G401 (cell line): ENCODE measurements at regions not wholly inside any gene's neighbourhood (a gene's known extent, or its start where the extent isn't known, plus 50 kb on each side); places are given as distances from the start of the nearest gene placed in this dataset.
"Not testable (repeated sequence)": the region's sequence is repeated elsewhere in the genome, so short reads cannot be mapped to it uniquely, and the experiment has no call there.

ENCODE experiments used
- DNase-seq: peaks from one replicate; pipeline ENCODE4 v3.0.0-alpha.2; 2015; ENCODE audit warnings: low spot score
- in situ Hi-C: cut with HindIII; loops from 2 replicates; pipeline ENCODE4 v1.10.0; 2016; ENCODE audit warnings: low sequenced_read_pairs, mixed read lengths

DNA sequence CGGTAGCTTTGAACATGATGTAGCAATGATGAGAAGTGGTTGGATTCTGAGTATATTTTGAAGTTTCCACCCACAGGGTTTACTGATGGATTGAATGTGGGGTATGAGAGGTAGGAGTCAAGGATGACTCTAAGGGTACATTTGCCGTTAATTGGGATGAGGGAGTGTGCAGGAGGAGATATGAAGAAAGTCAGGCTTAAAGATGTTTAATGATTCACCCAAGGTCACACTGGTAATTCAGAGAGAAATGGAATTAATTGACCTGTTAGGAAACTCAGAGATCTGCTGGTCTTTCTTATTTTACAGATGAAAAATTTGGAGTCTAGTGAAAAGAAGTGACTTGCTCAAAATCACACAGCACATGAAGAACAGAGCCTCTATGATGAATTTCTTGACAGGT is 390.7 kb downstream of the GBA3 start:
- DNase-seq: no peak
- in situ Hi-C loops: no loop called here

DNA sequence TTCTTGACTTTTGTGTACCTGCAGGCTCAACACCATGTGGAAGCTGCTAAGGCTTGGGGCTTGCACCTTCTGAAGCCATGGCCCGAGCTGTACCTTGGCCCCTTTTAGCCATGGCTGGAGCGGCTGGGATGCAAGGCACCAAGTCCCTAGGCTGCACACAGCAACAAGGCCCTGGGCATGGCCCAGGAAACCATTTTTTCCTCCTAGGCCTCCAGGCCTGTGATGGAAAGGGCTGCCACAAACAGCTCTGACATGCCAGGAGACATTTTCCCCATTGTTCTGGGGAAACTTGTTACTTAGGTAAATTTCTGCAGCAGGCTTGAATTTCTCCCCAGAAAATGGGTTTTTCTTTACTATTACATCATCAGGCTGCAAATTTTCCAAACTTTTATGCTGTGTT is 387.4 kb downstream of the GBA3 start:
- DNase-seq, in situ Hi-C loops: not testable (repeated sequence)

DNA sequence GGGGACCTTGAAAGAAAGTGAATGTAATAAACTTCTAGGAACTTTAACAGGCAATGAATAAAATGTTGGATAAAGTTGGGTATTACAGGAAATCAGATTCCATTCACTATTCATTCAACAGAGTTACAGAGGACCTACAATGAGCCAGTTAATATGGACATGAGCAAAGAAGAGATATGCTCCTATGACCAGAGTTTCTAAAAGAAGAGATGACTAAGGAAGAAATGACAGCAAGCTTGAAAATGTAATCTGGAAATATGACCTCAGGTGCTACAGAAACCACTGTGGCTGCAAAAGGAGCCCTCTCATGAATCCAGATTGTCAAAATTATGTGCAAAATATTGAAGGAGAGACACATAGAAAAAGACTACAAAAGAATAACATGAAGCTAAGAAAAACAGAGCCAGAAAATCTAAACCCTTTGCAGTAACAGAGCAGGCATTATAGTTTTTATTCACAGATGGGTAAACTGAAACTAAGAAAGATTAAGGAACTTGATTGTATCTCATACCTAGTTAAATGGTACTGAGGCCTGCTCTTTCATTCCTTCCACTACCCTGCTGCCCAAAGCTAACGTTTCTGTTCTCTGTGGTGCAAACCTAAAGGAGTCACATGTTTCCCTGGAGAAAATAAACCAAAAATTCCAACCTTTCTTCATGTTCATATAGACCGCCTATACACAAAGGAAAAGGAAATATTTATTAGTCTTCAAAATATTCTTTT is 378.3 kb downstream of the GBA3 start:
- DNase-seq: no peak
- in situ Hi-C loops: no loop called here

DNA sequence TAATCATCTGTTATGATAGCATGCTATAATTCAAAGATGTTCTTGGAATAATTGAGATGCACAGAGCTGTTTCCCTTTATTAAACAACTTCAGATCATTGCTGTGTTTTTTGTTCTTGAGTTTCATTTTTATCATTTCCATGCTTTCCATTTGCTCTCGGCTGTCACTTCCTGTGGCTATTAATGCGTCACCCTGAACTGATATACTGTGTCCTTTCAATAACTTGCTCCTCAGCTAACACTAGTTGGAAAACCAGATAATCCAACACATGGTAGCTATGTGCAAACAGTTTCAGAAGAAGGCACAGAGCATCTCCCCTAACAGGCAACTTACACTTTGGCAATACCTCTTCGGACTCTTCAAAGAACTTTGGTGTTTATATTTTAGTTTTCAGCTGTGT is 376.0 kb downstream of the GBA3 start:
- no peak for DNase-seq
- in situ Hi-C loops: no loop called here

DNA sequence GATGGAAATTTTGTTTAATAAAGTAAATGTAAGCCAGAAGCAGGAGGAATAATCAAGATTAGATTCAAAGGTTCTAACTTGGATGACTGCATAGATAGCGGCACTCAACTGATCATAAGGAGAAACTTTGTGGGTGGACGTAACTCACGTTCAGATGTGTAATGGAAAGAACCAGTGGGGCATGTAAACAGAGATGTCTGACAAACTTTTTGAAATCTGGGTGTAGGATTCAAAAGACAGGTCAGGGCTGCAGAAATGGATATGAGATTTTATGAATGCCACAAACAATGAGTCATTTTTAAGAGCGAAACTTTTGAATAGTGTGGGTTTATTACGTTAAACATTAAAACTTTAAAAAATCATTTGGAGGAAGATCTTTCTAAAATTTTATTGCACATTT is 375.6 kb downstream of the GBA3 start:
- no peak for DNase-seq
- in situ Hi-C loops: no loop called here

DNA sequence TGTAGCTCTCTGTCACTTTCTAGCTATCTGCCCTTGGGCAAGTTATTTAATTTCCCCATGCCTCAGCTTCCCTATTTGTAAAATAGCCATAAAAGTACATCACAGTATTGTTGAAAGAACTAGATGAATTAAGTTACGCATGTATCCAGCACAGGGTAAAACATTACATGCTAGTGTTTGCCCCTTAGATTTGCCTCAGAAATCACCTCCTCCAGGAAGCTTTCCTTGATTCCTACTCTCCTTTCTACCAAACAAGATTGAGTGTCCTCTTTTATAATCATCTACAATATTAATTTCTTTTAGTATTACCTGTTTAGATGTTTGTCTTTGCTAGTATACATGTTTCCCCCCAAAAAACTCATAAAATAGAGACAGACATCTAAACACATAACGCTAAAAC is 369.5 kb downstream of the GBA3 start:
- DNase-seq: no peak
- in situ Hi-C loops: no loop called here

DNA sequence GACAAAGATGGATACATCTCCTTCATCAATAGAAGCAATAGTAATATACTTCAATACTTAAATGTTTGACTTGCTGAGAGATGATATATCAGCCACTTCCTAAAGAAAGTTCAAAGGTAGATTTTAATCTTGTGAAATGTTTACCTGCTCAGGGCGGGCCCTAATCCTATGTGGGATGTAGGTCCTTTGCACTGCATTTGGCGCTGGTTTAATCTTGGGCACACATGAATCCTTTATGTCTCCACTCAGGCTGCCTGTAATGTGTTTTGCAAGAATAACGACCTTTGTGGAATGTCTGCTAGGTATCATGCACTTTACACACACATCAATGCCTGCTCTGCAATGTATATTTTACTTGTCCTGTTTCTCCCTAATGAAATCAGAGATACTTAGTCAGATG is 368.7 kb downstream of the GBA3 start:
- in situ Hi-C loops: no loop called here
- DNase-seq: no peak

DNA sequence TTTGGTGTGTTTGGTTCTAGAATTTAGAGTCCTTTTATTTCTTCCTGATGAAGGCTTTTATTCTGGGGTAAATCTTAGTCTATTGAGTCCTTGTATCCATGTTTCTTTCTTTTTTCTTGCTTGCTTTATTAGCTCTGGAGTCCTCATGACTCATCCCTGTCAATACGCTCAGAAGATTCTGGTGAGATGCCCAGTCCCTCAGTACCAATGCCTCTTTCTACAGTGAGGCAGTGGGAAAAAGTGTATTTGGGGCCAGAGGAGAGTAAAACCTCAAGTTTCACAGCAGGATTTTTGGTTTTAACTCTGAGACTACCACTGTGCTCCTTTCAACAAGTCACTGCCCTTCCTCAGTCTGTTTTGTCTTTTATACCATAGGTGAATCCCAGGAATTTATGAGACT is 368.0 kb downstream of the GBA3 start:
- in situ Hi-C loops: no loop called here
- no peak for DNase-seq

DNA sequence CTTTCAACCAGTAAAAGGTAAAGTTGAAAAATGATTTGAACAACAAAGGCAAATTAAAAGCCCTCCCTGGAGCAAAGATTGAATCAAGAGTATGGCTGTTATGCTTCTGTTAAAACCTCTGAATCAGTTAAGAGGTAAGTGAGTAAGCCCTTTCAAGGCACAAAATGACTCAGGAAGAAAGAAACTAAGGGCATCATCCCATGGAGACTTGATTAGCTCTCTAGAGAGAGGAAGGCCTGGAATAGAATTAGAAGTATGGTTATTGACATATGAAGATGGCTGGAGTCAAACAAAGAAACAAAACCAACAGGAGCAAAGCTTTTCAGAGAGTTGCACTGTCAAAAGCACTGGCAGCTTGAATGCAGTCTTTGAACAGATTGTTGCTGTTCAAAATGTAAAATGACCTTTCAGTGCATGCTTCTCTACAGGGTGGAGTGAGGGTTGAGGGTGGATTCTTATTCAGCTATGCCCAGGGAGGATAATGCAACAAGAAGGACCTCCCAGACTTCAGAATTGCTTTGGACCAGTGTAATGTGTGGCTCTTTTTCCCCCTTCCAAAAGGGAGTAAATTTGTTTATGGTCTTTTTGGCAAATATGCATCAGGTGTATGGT is 365.5 kb downstream of the GBA3 start:
- no peak for DNase-seq
- in situ Hi-C loops: no loop called here

DNA sequence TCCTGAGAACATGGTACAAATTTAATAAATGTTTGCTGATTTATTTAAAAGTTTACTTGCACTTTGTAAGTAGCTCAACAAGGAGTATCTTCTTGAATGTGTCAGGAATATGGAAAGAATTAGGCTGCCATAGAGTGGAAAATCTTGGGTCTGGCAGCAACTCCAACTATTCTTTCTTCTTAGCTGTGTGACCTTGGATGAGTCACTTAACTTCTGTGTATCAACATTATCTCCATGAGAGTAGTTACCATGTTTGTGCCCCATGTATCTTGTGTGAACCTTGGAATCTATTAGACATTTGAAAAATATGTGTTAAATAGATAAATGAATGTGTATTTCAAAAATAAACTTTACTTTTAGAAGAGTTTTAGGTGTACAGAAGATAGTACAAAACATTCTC is 348.8 kb downstream of the GBA3 start:
- DNase-seq: no peak
- in situ Hi-C loops: no loop called here

DNA sequence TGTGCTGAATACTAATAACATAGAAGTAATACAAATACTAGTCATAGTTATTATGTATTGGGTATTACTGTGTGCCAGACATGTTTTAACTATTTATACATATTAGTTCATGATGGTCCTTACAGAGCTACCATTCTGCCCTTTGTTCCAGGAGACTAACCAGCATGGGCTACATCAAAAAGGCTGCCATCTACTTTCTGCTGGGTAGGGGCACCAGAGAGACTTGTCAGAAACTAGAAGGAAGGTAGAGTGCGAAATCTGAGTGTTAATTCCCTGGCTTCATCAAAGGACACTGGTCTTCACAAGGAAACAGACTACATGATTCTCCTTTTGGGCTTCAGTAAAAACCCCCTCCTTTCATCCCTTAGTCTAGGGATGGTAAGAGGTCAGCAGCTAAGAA is 347.8 kb downstream of the GBA3 start:
- in situ Hi-C loops: no loop called here

DNA sequence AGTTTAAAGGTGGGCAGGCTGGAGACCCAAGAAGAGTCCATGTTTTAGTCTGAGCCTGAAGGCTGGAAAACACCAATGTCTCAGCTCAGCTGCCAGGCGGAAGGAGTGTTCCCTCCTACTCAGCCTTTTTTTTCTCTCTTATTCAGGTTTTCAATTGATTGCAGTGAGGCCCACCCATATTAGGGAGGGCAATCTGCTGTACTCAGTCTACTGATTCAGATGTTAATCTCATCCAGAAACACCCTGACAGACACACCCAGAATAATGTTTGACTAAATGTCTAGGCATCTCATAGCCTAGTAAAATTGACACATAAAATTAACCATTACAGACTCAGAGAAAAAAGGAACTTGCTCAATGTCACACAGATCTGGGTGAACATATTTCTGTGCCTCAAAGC is 347.1 kb downstream of the GBA3 start:
- in situ Hi-C loops: no loop called here
- no peak for DNase-seq

More for the DNA sequence above, 347.8 kb downstream of the GBA3 start:
- DNase-seq: no peak

DNA sequence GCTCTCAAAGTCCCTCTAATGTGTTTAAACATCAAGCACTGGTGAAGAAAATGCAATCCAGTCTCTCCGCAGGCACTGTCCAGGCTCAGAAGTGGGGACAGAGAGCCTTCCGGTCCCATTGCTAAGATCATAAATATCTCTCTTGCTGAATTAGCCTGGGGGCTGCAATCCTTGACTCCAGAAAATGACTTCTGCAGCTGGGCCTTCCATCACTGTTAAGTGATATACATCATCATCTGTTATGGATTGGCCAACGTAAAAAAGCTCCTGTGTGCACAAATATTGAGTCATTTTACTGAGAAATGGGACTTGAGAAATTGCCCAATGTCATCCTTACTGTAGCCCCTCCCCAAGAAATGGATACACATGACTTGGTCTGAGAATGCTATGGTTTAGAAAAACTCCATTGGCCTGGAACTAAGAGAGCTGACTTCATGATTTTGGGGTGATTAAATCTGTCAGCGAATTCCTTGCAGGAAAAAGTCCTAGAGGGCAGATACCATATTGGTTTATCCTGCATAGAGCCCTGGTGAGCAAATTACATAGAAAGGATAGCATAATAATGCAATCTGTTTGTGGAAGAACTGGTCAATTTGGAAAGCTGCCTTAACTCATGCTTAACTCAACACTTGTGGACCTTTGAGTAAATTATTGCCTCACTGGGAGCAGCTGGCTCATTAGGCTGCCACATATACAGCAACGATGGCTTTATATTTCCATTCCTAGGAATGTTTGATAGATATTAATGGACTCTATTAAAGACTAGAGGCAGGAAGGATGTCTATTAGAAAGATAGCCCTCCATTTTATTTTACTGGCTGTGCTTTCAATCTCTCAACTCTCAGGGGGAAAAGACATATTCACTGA is 346.1 kb downstream of the GBA3 start:
- DNase-seq: no peak
- in situ Hi-C loops: no loop called here

DNA sequence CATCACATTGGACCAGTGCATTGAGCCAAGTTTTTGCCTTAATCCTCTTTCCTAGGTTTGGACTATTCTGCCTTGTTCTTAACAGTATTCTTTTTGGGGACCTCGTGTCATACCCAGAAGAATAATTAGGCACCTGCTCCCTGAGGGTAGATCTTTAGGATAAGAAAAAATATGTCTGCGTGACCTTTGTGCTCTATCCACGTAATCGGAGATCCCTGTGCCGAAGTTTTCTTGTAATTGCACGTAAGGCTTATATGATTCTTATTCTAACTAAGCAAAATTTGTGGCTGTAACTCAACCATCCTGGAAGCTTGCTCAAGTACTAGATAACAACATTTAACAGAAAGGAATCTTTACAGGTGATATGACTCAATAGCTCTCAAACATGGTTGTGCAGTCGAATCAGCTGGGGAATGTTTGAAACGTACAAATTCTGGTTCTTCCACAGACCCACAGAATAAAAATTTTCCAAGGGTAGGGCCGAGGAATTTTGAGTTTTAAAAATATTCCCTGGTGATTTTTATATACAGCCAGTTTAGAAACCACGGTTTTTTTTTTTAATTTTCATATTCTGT is 344.3 kb downstream of the GBA3 start:
- no peak for DNase-seq
- in situ Hi-C loops: no loop called here

DNA sequence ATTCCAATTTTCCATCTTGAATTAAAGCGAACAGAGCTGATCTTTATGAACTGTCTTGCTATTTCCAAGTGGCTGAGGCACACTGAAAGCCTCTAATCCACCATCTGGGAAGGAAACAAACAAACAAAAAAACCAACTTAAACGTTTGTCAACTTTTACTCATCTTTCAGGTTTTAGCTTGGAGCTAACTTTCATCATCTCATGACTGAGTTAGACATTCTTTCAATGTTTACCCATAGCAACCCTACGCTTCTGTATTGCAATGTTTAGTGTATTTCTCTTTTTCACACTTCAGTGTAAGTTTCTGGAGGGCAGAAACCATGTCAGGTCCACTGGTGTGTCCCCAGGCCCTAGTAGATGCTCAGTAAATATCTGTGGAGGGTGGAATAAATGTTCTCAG is 343.8 kb downstream of the GBA3 start:
- no peak for DNase-seq
- in situ Hi-C loops: no loop called here

DNA sequence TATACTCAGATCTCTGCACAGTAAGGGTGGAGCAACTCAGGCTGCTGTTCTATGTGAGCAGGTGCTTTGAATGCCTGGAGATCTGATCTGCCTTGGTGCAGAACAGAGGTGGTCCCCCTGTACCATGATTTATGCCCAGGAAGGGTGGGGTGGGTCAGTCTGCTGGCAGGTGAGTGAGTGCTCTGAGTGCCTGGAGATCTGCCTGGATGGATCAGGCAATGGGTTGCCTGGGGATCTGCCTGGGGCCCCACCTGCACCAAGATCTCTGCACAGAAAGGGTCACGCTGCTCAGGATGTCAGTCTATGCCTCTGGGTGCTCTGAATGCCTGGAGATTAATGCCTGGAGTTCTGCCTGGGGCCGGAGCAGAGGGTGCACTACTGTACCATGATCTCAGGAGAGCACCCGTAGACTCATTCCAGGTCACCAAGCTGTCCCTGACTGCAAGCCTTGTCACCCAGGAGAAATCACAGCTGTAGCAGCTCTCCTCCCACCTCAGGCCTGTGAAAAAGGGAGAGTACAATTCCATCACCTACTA is 342.9 kb downstream of the GBA3 start:
- no peak for DNase-seq
- in situ Hi-C loops: no loop called here

DNA sequence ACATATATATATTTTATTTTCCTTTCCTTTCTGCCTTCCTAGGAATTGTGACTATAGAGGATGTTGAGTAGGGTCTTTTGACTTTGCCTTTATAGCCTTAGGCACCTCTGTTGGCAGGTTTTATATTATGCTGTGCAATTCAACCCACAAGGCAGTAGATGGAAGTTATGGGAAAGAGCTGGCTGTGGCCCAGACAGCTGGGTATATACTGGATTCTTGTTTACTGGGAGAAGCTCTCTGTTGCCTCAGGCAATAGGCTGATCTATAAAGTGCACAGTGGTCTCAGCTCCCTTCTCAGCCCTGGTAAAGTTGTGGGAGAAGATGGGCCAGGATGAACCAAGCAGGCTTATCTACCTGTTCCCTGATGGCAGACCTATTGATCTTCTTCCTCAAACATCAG is 342.0 kb downstream of the GBA3 start:
- in situ Hi-C loops: no loop called here
- DNase-seq: no peak

DNA sequence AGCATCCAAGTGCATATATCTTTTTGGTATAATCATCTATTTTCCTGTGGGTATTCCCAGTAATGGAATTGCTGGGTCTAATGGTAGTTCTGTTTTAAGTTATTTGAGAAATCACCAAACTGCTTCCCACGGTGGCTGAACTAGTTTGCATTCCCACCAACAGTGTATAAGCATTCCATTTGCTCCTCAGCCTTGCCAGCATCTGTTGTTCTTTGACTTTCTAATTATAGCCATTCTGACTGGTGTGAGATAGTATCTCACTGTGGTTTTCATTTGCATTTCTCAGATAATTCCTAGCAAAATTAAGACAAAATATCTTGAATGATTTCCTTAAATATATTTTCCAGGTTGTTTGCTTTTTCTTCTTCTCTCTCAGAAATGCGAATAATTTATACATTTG is 341.1 kb downstream of the GBA3 start:
- no peak for DNase-seq
- in situ Hi-C loops: no loop called here

DNA sequence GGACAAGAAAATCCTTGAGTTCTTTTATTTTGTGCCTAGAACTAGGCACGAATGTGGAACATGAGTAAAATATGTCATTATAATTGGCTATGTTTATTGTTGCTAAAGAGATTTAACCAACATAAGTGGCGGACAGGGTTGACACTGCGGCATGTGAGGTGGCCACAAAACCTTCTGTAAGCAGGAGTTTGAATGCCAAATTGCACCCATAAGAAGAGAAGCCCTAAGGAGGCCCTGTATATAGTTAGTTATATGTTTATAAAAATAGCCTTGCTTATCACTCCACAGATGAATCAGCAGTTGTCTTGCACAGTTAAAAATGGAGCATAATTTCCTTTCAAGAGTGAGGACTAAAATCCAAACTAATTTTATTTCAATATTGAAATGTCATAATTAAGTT is 336.1 kb downstream of the GBA3 start:
- DNase-seq: no peak
- in situ Hi-C loops: no loop called here

DNA sequence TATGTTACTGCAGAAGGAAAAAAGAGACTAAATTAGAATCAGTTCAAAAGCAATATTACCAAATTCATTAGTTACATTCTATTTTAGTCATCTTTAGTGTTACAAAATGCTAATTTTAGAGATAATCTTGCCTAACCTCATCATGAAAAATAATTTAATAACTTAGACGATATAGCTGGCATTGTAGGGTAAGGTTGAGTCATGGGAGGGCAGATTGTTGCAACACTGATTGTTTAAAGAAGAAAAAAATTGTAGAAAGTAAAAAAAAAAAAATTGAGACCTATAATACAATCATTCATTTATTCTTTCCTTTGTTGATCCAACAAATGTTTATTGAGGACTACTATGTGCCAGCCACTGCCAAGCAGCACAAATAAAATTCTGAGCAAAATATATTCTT is 330.9 kb downstream of the GBA3 start:
- DNase-seq: no peak
- in situ Hi-C loops: no loop called here
